HK-2 (cell line): ENCODE measurements at regions not wholly inside any gene's neighbourhood (a gene's known extent, or its start where the extent isn't known, plus 50 kb on each side); places are given as distances from the start of the nearest gene placed in this dataset.
"Not testable (repeated sequence)": the region's sequence is repeated elsewhere in the genome, so short reads cannot be mapped to it uniquely, and the experiment has no call there.

Experiments
- DNase-seq: peaks from one replicate; pipeline ENCODE4 v3.0.0-alpha.2; 2018; ENCODE audit not compliant: unreplicated experiment

DNA sequence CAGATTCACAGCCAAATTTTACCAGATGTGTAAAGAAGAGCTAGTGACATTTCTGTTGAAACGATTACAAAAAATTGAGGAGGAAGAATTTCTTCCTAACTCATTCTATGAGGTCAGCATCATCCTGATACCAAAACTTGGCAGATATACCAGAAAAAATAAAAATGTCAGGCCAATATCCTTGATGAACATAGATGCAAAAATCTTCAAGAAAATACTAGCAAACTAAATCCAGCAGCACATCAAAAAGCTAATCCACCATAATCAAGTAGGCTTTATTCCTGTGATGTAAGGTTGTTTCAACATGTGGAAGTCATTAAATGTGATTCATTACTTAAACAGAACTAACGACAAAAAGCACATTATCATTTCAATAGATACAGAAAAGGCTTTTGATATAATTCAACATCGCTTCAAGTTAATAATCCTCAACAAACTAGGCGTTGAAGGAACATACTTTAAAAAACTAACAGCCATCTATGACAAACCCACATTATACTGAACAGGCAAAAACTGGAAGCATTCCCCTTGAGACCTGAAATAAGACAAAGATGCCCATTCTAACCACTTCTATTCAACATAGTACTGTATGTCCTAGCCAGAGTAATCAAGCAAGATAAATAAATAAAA lies 807.7 kb upstream of the ZWINT start:
- no peak for DNase-seq

DNA sequence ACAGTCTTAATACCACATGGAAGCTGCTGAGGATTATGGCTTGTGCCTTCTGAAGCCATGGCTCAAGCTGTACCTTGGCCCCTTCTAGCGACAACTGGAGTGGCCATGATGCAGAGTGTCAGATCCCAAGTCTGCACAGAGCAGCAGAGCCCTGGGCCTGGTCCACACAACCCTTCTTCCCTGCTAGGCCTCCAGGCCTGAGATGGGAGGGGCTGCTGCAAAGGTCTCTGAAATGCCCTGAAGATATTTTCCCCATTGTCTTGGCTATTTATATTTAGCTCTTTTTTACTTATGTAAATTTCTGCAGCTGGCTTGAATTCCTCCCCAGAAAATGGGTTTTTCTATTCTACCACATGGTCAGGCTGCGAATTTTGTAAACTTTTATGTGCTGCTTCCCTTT lies 804.6 kb upstream of the ZWINT start:
- no peak for DNase-seq

DNA sequence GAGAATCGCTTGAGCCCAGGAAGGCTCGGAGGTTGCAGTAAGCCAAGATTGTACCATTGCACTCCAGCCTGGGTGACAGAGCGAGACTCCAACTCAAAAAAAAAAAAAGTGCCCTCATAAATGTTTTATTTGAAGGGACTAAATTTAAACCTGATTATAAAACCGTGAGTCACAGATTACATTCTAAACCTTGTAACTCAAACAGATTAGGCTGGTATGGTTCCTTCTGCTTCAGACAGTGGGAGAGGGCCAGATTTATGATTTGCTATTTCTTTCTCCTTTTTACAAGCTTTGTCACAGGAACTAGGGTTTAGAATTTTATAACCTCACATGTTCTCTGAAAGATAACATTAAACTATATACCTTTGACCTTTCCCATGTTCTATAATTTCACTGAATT lies 801.2 kb upstream of the ZWINT start:
- DNase-seq = no peak

DNA sequence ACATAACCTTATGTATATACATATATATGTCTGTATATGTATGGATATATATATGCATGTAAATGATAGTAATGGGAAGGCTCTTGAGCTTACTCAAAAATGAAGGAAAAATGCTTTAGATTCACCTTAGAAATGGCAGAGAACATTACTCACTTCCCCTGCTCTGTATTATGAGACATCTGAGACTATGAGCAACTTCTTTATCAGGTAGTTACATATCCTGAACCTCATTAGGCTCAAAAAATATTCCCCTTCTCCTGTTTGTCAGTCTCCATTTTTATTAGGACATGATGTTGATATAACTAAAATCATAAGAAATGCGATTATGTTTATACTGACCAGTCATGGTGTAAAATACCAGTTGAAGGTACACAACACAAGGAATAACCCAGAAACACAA lies 800.1 kb upstream of the ZWINT start:
- DNase-seq = no peak

DNA sequence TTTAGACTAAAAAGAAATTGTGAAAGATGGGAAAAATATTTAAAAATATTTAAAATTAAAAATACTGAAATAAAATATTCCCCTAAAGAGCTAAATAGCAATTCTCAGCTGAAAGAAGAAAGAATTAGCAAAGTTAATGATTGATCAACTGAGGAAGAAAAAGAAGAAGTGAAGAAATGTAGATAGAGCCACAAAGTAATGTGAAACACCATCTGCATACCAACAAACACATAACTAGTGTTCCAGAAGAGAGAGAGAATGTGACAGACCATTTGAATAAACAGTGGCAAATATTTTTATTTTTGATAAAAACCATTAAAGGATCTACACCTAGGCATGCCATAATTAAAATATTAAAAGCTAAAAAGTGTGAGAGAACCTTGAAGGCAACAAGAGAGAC lies 784.5 kb upstream of the ZWINT start:
- no peak for DNase-seq

DNA sequence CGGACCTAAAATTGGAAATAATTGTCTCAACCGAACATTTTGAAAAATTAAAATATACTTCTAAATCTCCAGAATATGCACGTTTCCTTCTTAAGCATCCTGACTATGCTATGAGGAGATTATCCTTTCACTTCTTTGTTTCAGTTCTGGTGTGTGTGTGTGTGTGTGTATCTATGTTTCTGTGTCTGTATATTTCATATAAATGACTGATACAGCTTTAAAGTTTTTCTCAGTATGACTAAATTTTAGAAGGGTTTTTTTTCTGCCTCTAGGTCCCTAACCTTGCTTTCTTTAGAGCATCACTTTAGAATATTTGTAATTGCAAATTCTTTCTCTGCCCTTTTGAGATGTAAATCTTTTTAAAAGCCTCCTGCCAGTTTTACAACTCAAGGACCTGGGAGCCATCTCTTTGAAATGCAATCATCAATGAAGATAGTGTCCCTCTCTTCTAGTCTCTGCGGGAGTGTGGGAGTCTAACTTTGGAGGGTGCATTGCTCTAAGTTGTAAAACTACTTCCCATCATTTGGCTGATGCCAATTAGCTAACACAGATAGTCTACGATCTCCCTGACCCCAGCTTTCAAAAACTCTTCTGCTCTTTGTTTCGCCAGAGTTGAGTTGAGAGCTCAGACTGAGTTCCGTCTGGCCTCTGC lies 782.0 kb upstream of the ZWINT start:
- no peak for DNase-seq

DNA sequence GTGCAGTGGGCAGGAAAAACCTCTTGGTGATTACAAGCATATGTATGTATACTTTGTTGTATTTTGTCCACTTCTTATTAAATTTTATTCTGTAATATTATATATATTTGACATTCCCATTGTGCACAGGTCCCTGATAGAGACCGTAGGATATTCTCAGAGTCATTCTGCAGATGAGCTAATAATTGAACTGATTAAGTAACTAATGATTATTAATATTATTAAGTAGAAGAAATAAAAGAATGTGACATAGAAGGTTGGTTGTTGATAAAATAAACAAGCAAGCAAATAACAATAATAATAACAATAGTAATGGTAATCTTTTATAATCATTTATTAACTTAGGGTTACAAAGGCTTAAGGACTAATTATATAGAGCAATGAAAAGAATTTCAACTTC lies 780.6 kb upstream of the ZWINT start:
- no peak for DNase-seq

DNA sequence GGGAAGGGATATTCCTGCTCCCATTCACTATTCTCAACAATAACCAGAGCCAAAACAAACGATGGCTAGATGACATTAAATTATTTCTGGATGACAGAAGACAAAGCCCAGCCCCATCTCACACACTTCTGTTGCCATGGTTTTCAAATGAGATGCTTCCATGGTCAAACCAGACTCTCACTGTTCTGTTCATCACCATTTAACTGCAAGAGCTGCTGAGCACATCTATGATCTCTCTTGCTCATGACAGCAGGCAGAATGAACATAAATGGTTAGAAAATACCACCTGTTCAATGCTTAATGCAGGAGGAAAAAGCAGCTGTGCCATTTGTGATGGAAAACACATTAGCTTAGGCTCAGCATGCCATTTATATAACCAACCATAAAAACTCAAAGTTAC lies 758.6 kb upstream of the ZWINT start:
- DNase-seq = no peak

DNA sequence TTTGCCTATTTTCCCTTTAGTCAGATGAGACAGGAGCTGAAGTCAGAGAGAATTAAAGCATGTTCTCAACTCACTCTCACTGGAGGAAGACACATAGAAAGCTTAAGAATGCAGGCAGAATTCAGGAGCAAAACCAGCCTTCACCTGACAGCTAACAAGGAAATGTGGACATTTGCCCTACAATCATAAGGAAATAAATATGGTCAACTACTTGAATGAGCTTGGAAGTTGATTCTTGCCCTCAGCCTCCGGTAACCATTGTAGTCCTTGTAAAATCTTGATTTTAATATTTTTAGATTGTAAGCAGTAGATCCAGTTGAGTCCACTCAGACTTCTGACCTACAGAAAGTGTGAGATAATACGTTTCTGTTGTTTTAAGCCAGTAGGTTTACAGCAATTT lies 752.5 kb upstream of the ZWINT start:
- DNase-seq = no peak

DNA sequence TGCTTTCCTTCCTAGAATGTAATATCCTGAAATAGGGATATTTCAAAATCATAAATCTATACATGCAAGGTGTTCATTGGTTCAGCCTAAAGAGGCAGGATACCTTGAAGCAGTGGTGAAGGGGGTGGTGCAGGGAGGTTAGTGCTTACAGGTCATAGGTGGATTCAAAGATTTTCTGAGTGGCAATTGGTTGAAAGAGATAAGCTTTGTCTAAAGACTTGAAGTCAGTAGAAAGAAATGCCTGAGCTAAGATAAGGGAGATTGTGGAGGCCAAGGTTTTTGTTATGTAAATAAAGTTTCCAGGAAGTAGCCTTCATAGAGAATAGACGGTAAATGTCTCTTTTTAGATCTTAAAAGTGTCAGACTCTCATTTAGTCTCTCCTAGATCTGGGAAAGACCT lies 741.2 kb upstream of the ZWINT start:
- no peak for DNase-seq

DNA sequence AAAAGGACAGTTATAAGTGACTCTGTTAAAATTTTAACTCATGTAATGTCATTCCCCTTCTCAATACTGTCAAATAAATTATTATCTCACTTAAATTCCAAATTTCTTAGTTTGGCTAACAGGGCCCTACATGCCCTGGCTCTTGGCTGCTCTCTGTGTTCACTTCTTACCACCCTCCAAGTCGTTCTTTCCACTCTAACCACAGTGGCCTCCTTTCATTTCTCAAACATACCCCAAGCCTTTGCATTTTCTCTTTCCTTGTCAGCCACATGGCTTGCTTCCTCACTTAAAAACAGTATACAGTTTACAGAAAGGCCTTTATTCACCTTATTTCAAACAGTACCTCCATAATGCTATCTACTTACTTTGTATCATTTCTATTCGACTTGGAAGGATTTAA lies 737.1 kb upstream of the ZWINT start:
- DNase-seq = no peak

DNA sequence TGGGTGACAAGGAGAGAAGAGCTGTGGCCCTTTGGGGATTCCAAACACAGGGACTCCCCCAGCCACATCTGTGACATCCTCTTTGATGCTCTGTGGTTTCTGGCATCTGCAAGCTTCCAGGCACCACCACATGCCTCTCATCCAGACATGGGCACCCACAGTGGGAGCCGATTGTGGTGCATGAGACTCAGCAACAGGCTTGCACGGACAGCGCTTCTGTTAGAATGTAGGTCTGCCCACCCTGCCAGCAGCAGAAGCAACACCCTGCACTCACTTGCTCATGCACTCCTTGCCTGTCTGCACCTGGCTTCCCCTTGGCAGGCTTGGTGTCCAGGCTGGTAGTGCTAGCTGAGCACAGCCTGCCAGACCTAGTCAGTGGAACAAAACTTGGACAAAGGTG lies 735.0 kb upstream of the ZWINT start:
- no peak for DNase-seq

DNA sequence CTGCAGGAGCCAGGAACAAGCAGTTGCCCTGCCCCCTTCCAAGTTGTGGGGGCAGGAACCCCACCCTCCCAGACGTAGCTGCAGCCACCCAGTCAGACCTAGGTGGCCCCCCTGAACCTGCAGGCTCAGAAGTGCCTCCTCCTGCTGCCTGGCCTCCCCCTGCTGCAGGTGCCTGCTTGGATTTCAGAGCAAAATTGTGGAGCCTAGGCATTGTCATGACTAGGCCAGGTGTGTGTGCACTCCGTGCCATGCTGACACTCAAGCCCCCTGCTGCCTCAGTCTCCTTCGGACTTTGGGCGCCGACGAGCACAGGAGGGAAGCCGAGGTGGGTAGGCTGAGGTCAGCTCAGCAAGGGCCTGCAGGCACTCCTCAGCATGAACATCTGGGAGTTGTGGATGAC lies 733.9 kb upstream of the ZWINT start:
- DNase-seq = no peak

DNA sequence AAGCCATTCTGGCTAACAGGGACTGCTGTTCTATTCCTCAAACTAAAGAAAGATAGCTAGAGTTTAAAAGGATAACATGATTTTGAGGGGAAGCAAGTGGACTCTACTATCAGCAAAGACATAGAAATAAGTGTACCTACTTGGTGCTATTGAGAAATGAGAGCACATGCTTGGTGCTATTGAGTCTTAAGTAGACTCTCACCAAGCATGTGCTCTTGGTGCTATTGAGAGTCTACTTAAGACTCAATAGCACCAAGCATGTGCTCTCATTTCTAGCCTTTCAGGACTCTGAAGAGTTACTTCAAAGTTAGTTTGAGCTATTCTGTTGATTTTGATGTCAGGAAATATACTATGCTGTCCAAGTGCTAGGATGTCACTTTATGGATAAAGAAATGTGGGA lies 733.0 kb upstream of the ZWINT start:
- DNase-seq = no peak

DNA sequence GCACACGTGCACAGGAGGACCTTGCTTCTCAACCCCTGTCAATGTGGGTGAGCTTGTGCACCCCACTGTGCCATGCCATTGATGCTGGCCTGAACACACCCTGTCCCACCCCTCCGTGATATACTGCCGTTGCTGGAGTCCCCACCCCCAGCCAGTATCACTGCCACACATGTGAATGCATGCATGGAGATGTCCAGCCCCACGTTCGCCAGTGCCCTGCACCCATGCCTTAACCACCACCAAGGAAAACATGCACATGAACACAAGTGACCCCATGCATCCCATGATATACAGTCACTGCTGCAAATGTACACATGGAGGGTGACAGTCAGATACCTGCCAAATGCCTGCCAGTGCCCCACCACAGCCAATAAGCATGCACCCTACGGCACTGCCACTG lies 692.5 kb upstream of the ZWINT start:
- DNase-seq = no peak

DNA sequence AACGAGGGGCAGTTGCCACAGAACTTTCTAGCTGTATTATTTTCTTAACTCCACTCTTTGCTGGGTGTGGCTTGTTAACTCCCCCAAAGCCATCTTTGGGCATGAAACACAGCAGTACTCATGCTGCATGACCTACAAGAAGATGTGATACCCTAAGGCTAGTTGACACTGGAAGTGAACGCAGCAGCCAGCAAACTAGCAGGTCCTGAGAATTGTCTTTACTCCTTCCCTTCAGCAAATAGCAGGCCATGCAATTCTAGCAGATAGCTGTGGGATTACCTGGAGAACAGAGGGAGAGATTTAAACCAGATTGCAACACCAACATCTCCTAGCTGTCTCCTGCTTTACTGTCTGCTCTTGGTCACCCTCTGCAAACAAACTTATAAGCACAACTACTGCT lies 688.0 kb upstream of the ZWINT start:
- DNase-seq = no peak

DNA sequence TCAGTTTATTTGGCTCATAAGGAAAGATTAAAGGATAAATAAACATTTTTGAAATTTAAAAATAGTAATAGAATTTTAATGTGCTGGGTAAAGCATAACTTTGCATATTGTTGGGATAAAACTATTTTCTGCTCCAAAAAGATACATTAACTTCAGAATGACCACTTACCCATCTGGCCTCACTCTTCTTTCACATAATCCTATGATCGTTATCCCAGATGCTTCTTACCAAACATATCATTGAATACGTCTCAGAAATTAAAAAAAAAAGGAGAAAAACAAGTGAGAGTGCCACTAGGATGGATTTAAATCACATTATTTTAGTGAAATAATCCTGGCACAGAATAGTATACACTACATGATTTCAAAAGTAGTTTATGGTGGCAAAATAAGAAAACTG lies 677.5 kb upstream of the ZWINT start:
- no peak for DNase-seq

DNA sequence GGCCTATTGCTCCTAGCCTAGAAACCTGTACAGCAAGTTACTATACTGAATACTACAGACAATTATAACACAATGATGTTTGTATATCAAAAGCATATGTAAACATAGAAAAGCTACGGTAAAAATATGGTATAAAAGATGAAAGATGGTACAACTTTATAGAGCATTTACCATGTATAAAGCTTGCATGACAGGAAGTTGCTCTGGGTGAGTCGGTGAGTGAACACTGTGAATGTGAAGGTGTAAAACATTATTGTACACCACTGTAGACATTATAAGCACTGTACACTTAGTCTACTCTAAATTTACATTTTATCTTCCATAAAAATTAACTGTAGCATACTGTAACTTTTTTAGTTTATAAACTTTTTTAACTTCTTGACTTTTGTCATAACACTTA lies 674.3 kb upstream of the ZWINT start:
- no peak for DNase-seq

DNA sequence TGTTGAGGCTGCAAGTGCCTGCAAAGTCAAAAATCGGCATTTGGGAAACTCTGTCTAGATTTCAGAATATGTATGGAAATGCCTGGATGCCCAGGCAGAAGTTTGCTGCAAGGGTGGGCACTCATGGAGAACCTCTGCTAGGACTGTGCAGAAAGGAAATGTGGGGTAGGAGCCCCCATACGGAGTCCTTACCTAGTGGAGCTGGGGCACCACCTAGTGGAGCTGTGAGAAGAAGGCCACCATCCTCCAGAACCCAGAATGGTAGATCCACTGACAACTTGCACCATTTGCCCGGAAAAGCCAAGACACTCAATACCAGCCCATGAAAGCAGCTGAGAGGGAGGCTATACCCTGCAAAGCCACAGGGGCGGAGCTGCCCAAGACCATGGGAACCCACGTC lies 671.2 kb upstream of the ZWINT start:
- not testable (repeated sequence) for DNase-seq

DNA sequence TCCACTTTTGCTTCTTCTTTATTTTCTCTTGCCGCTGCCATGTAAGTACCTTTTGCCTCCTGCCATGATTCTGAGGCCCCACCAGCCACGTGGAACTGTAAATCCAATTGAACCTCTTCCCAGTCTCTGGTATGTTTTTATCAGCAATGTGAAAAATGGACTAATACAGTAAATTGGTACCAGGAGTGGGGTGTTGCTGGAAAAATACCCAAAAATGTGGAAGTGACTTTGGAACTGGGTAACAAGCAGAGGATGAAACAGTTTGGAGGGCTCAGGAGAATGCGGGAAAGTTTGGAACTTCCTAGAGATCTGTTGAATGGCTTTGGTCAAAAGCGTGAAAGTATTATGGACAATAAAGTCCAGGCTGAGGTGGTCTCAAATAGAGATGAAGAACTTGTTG lies 670.3 kb upstream of the ZWINT start:
- no peak for DNase-seq

DNA sequence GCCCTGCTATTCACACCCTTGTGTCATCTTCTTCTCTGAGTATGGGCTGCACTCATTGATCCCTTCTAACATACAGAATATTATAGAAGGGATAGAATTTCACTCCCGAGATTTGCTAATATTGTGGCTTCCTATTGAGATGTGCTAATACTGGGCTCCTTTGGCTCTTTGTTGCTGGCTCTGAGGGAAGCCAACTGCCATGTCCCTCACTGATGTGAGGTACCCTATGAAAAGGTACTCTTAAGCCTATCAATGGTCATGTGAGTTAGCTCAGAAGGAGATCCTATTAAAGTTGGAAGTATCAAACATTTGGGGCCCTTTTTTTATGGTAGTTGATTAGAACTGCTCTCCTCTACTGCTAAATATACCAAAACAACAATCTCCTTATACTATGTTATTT lies 665.2 kb upstream of the ZWINT start:
- DNase-seq = no peak

DNA sequence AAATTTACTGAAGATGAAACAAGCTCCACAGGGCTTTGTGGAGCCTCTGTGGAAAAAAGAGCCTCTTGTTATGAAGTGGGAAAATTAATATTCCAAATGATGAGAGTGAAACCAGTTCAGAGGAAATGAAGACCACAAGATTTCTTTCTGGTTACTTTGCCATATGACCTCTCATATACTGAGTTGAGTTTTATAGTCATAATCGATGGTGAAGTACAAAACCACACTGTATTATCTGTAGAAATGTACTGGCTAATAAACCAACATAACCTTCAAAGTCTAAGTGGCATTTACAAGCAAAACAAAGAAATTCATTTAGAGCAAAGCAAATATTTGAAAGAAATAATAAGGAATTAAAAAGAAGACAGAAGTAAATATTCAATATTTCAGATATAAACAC lies 662.6 kb upstream of the ZWINT start:
- no peak for DNase-seq

DNA sequence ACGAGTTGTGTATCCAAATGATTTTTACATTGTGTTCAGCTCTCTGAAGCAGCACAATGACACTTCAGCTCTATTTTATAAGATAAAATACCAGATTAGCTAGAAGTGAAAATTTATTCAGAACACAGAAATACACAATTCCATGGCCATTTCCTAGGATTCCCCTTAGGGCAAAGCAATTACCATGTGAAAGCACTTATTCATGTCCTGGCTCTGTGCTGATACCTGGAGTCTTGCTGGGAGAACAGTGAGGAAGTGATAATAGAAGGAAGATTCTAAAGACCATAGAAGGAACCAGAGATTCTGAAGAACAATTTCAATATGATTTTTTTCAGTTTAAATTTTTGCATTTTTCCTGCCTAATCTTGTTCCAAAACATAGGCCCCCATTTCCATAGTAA lies 657.4 kb upstream of the ZWINT start:
- no peak for DNase-seq

DNA sequence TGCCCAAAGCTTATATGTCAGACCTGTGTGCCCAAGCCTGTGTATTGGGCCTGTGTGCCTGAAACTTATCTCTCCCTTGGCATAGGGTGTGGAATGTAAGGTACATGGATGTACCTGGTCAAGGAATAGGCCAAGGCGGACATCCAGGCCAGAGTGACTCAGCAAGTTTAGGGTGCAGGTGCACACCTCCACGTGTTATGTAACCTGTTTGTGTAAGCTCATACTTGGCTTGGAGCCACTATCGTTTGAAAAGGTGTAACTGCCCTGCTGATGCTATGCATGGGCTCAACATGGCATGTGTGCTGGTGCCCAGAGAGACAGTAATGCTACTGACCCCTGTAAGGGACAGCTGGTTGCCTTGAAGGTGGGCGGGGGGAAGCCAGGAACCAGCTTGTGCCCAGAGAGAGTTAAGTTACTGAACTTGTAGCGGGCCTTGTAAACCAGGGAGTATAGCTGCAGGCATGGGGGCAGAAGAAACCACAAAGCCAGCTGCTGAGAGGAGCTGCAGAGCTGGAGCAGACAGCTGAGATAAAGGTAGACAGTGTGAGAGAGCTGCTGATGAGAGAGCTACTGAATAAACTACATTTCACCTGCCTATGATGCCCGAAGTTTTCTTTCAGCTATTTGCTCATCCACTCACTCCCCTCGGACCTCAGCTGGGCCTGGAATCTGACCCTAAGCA lies 656.4 kb upstream of the ZWINT start:
- DNase-seq = no peak
